Neuronal stem cell (in vitro differentiated cells): ENCODE measurements at regions not wholly inside any gene's neighbourhood (a gene's known extent, or its start where the extent isn't known, plus 50 kb on each side); places are given as distances from the start of the nearest gene placed in this dataset.

ENCODE experiments used
- DNase-seq: peaks from one replicate; pipeline ENCODE4 v3.0.0-alpha.2; 2013; ENCODE audit warnings: low spot score
- H2AFZ ChIP-seq: one replicate; pipeline ENCODE4 v1.6.1; 2013; ENCODE audit warnings: mild to moderate bottlenecking, low read length, inconsistent platforms
- H2AK5ac ChIP-seq: 2 replicates; pipeline ENCODE4 v1.6.1; 2013; ENCODE audit warnings: low read depth, mild to moderate bottlenecking, inconsistent platforms, low read length, moderate library complexity, mixed read lengths
- H2BK120ac ChIP-seq: 2 replicates; pipeline ENCODE4 v1.6.1; 2013; ENCODE audit warnings: low read depth, mild to moderate bottlenecking, inconsistent platforms, low read length, moderate library complexity, mixed read lengths
- H2BK12ac ChIP-seq: one replicate; pipeline ENCODE4 v1.6.1; 2013; ENCODE audit warnings: low read length, inconsistent platforms
- H2BK15ac ChIP-seq: 2 replicates; pipeline ENCODE4 v1.6.1; 2013; ENCODE audit warnings: mild to moderate bottlenecking, low read length, inconsistent platforms, mixed read lengths
- H2BK5ac ChIP-seq: one replicate; pipeline ENCODE4 v1.6.1; 2013; ENCODE audit warnings: inconsistent platforms, mild to moderate bottlenecking, low read length, moderate library complexity
- H3K14ac ChIP-seq: one replicate; pipeline ENCODE4 v1.6.1; 2013; ENCODE audit warnings: low read length, inconsistent platforms
- H3K18ac ChIP-seq: 2 replicates; pipeline ENCODE4 v1.6.1; 2013; ENCODE audit warnings: low read length, inconsistent platforms
- H3K23ac ChIP-seq: 2 replicates; pipeline ENCODE4 v1.6.1; 2013; ENCODE audit warnings: low read depth, mild to moderate bottlenecking, mixed read lengths, low read length, inconsistent platforms; ENCODE audit not compliant: poor library complexity
- H3K27ac ChIP-seq: replicated peaks from 3 replicates; pipeline ENCODE4 v1.5.1; 2013; ENCODE audit warnings: low read length, inconsistent platforms
- H3K27me3 ChIP-seq, 3 experiments: 2 replicates each; pipeline ENCODE4 v1.6.1; 2013; ENCODE audit warnings: low read length in 3 of 3, mild to moderate bottlenecking in 2 of 3, inconsistent platforms in 1 of 3, low read depth in 1 of 3, mixed read lengths in 1 of 3, moderate library complexity in 1 of 3; ENCODE audit not compliant: control insufficient read depth in 3 of 3, insufficient read depth in 3 of 3
- H3K36me3 ChIP-seq, 2 donors: replicated peaks in 1 of 2; 2 replicates each; pipeline ENCODE4 v1.6.1; 2013; ENCODE audit warnings: low read length in 2 of 2; ENCODE audit not compliant: control insufficient read depth in 2 of 2, insufficient read depth in 2 of 2
- H3K4ac ChIP-seq: 2 replicates; pipeline ENCODE4 v1.6.1; 2013; ENCODE audit warnings: inconsistent platforms, mild to moderate bottlenecking, low read length, moderate library complexity
- H3K4me1 ChIP-seq, 2 donors: 1 replicate in 1 of 2; 2 replicates in 1 of 2; pipeline ENCODE4 v1.6.1; 2013; ENCODE audit warnings: low read length in 2 of 2, low read depth in 1 of 2; ENCODE audit not compliant: control insufficient read depth in 2 of 2, insufficient read depth in 1 of 2
- H3K4me2 ChIP-seq: one replicate; pipeline ENCODE4 v1.6.1; 2013; ENCODE audit warnings: mild to moderate bottlenecking, low read length, inconsistent platforms; ENCODE audit not compliant: insufficient read depth, poor library complexity, severe bottlenecking
- H3K4me3 ChIP-seq, 2 donors: 2 replicates each; pipeline ENCODE4 v1.5.1; 2013; ENCODE audit warnings: low read length in 2 of 2, mild to moderate bottlenecking in 2 of 2, inconsistent platforms in 1 of 2, moderate library complexity in 1 of 2
- H3K79me1 ChIP-seq: one replicate; pipeline ENCODE4 v1.6.1; 2013; ENCODE audit warnings: low read depth, mild to moderate bottlenecking, inconsistent platforms, low read length, moderate library complexity
- H3K9ac ChIP-seq: one replicate; pipeline ENCODE4 v1.6.1; 2013; ENCODE audit warnings: mild to moderate bottlenecking, low read depth, low read length, inconsistent platforms; ENCODE audit not compliant: poor library complexity
- H3K9me3 ChIP-seq, 2 donors: replicated peaks in 1 of 2; 2 replicates each; pipeline versions ENCODE3 to v1.6.1; 2013; ENCODE audit warnings: low read length in 2 of 2, mild to moderate bottlenecking in 2 of 2, inconsistent platforms in 1 of 2, low read depth in 1 of 2, mixed read lengths in 1 of 2, moderate library complexity in 1 of 2; ENCODE audit not compliant: control insufficient read depth in 2 of 2, insufficient read depth in 1 of 2
- H4K8ac ChIP-seq: one replicate; pipeline ENCODE4 v1.6.1; 2013; ENCODE audit warnings: low read depth, mild to moderate bottlenecking, inconsistent platforms, low read length, moderate library complexity
- H4K91ac ChIP-seq: one replicate; pipeline ENCODE4 v1.6.1; 2013; ENCODE audit warnings: low read length, low read depth, mild to moderate bottlenecking, inconsistent platforms; ENCODE audit not compliant: poor library complexity
- WGBS, 2 donors: extraction: QIAGEN DNeasy Blood & Tissue Kit; methylation state at CpG; one replicate each; pipeline ENCODE4 v1.1.7; 2013; ENCODE audit warnings: missing lambda C conversion rate in 2 of 2, mixed read lengths in 1 of 2; ENCODE audit not compliant: insufficient read length in 2 of 2, insufficient replicate concordance in 1 of 2; ENCODE audit errors: extremely low coverage in 2 of 2; 5-methylcytosine and 5-hydroxymethylcytosine counted together

DNA sequence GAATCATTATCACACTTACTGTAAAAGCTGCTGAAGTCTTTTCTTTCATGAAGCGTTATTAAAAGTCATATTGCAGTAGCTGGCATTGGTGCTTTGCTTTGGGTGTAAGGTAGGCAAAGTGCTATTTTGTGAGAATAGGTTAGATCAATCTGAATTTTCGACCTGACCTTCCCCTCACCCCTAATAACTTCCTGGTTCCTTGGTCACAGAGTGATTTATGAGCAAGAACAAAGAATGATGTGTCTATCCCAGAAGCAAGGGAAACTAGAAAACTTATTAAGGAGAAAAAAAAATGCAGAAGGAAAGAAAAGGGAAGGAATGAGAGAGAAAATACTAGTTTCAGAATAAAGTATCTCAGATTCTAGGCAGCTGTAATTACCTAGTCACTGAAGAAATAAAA is 163.1 kb upstream of the MEIS1 start:
- no peaks in the 10 kb centered on the region for H3K79me1 ChIP-seq
- H4K91ac ChIP-seq = no peak overlapping the region
- H3K4me2 ChIP-seq = no peak overlapping the region
- H3K9ac ChIP-seq = no peak overlapping the region
- no peak overlapping the region for H3K4ac ChIP-seq
- no peak overlapping the region for H3K27ac ChIP-seq
- no peaks in the 10 kb centered on the region for H3K27me3 ChIP-seq
- H3K4me3 ChIP-seq = no peak overlapping the region
- DNase-seq = no peak
- no peak overlapping the region for H2AFZ ChIP-seq
- H2BK5ac ChIP-seq = no peak overlapping the region
- H3K36me3 ChIP-seq = no peaks in the 10 kb centered on the region
- no peak overlapping the region for H3K18ac ChIP-seq
- no peak overlapping the region for H4K8ac ChIP-seq
- H3K9me3 ChIP-seq = no peaks in the 10 kb centered on the region
- H2BK12ac ChIP-seq = no peak overlapping the region
- no peaks in the 10 kb centered on the region for H3K4me1 ChIP-seq
- no peak overlapping the region for H3K23ac ChIP-seq
- WGBS, 2 donors = no CpG with 5 or more reads among the region's 2 CpGs
- H3K14ac ChIP-seq = no peak overlapping the region
- no peak overlapping the region for H2BK15ac ChIP-seq
- H2AK5ac ChIP-seq = no peak overlapping the region
- no peak overlapping the region for H2BK120ac ChIP-seq

- Histone ChIP-seq H3K18ac (no peak overlapping the region), H2BK12ac (no peak overlapping the region), H3K27ac (no peak overlapping the region), H3K23ac (no peak overlapping the region), H2BK5ac (no peak overlapping the region), H4K91ac (no peak overlapping the region), H3K4me3 (no peak overlapping the region), H2BK15ac (no peak overlapping the region), H3K79me1 (no peaks in the 10 kb centered on the region), H2AK5ac (no peak overlapping the region), H3K14ac (no peak overlapping the region), H3K27me3 (no peaks in the 10 kb centered on the region), H2AFZ (no peak overlapping the region), H4K8ac (no peak overlapping the region), H3K9me3 (no peaks in the 10 kb centered on the region), H2BK120ac (no peak overlapping the region), H3K9ac (no peak overlapping the region), H3K36me3 (no peaks in the 10 kb centered on the region), H3K4me1 (no peaks in the 10 kb centered on the region), H3K4me2 (no peak overlapping the region), H3K4ac (no peak overlapping the region)
- DNase-seq = no peak
- WGBS, 2 donors = no CpG with 5 or more reads among the region's 1 CpG
These were observed 164.7 kb upstream of the MEIS1 start for GRCh38 chr2:66270247-66270646.

GRCh38 chr2:66269166-66269565 is 165.8 kb upstream of the MEIS1 start:
- no peak overlapping the region for H3K4ac ChIP-seq
- no peak overlapping the region for H3K14ac ChIP-seq
- H2AK5ac ChIP-seq = no peak overlapping the region
- no peak overlapping the region for H2AFZ ChIP-seq
- no peak overlapping the region for H2BK15ac ChIP-seq
- no peak for DNase-seq
- WGBS, 2 donors = no CpG with 5 or more reads among the region's 1 CpG
- no peak overlapping the region for H2BK5ac ChIP-seq
- no peak overlapping the region for H3K23ac ChIP-seq
- H3K27ac ChIP-seq = no peak overlapping the region
- no peaks in the 10 kb centered on the region for H3K4me1 ChIP-seq
- H3K36me3 ChIP-seq = no peaks in the 10 kb centered on the region
- H3K4me2 ChIP-seq = no peak overlapping the region
- no peaks in the 10 kb centered on the region for H3K79me1 ChIP-seq
- no peak overlapping the region for H3K9ac ChIP-seq
- no peak overlapping the region for H3K4me3 ChIP-seq
- H4K91ac ChIP-seq = no peak overlapping the region
- H2BK120ac ChIP-seq = no peak overlapping the region
- no peak overlapping the region for H3K18ac ChIP-seq
- H4K8ac ChIP-seq = no peak overlapping the region
- H3K27me3 ChIP-seq = no peaks in the 10 kb centered on the region
- no peak overlapping the region for H2BK12ac ChIP-seq
- H3K9me3 ChIP-seq = no peaks in the 10 kb centered on the region

DNA sequence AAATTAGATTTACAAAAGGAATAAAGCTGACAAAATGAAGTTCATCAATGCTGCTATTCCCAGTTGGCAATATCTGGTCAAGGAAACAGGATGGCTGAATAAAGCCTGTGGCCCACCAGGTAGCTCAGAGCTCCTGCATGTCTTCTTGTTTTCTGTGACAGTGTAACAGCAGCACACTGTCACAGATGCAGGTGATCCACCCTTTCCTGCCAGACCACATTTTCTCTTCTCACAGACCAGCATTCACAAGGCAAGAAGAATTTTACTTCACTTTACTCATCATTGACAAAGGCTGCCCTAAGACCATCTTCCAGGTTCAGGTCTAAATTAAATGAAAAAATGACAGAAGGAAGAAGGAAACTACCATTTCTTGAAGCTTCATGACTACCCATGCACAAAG is 166.2 kb upstream of the MEIS1 start:
- no peak overlapping the region for H3K4me3 ChIP-seq
- no peak for DNase-seq
- H2BK12ac ChIP-seq = no peak overlapping the region
- no peak overlapping the region for H2BK120ac ChIP-seq
- H4K91ac ChIP-seq = no peak overlapping the region
- H3K27ac ChIP-seq = no peak overlapping the region
- H3K4me2 ChIP-seq = no peak overlapping the region
- H3K4ac ChIP-seq = no peak overlapping the region
- H3K9ac ChIP-seq = no peak overlapping the region
- no peak overlapping the region for H2AK5ac ChIP-seq
- no peaks in the 10 kb centered on the region for H3K27me3 ChIP-seq
- H3K14ac ChIP-seq = no peak overlapping the region
- H2BK15ac ChIP-seq = no peak overlapping the region
- no peaks in the 10 kb centered on the region for H3K4me1 ChIP-seq
- H3K36me3 ChIP-seq = no peaks in the 10 kb centered on the region
- no peaks in the 10 kb centered on the region for H3K9me3 ChIP-seq
- no peak overlapping the region for H3K23ac ChIP-seq
- no peak overlapping the region for H4K8ac ChIP-seq
- no peaks in the 10 kb centered on the region for H3K79me1 ChIP-seq
- H2AFZ ChIP-seq = no peak overlapping the region
- no peak overlapping the region for H2BK5ac ChIP-seq
- no peak overlapping the region for H3K18ac ChIP-seq
